ENCODE measurements at regions not wholly inside any gene's neighbourhood (a gene's known extent, or its start where the extent isn't known, plus 50 kb on each side); places are given as distances from the start of the nearest gene placed in this dataset.
"Not testable (repeated sequence)": the region's sequence is repeated elsewhere in the genome, so short reads cannot be mapped to it uniquely, and the experiment has no call there.

- Histone ChIP-seq H3K4me3 (no peak overlapping the region), H3K4me1 (ENCODE audit: low read depth) (no peaks in the 10 kb centered on the region), H3K36me3 (ENCODE audit: low read depth) (no peaks in the 10 kb centered on the region), H3K9me3 (peaks cover 4% of the 10 kb centered on the region)
- DNase-seq: peak in 1 of 3 donors; percentile 7
- peak; percentile 67 for ATAC-seq
- intact Hi-C loops (cut with DNase I, micrococcal nuclease): no loop called here
- TF ChIP-seq CTCF (IDR thresholded peaks at IDR 0.05): no peak
Measured at GRCh38 chr22:17303840-17304779, 65.2 kb upstream of the CECR2 start.

- H3K4me1 ChIP-seq (ENCODE audit: low read depth): no peaks in the 10 kb centered on the region
- peaks cover 4% of the 10 kb centered on the region for H3K9me3 ChIP-seq
- intact Hi-C loops (cut with DNase I, micrococcal nuclease): no loop called here
- ATAC-seq (no peak), DNase-seq (no peak)
- H3K4me3 ChIP-seq: no peak overlapping the region
- H3K36me3 ChIP-seq (ENCODE audit: low read depth): no peaks in the 10 kb centered on the region
- TF ChIP-seq CTCF (IDR thresholded peaks at IDR 0.05): no peak
Measured at GRCh38 chr22:17303441-17303839, 65.8 kb upstream of the CECR2 start.

GRCh38 chr22:17302616-17303015 lies 66.6 kb upstream of the CECR2 start:
- no peak for DNase-seq
- Histone ChIP-seq H3K4me1 (ENCODE audit: low read depth) (no peaks in the 10 kb centered on the region), H3K4me3 (no peak overlapping the region), H3K9me3 (peaks cover 4% of the 10 kb centered on the region), H3K36me3 (ENCODE audit: low read depth) (no peaks in the 10 kb centered on the region)
- ATAC-seq: no peak
- intact Hi-C loops (cut with DNase I, micrococcal nuclease): no loop called here
- TF ChIP-seq CTCF (IDR thresholded peaks at IDR 0.05): no peak

- TF ChIP-seq CTCF (IDR thresholded peaks at IDR 0.05): no peak
- H3K4me1 ChIP-seq (ENCODE audit: low read depth): no peaks in the 10 kb centered on the region
- ATAC-seq: no peak
- peaks cover 4% of the 10 kb centered on the region for H3K9me3 ChIP-seq
- H3K36me3 ChIP-seq (ENCODE audit: low read depth): no peaks in the 10 kb centered on the region
- intact Hi-C loops (cut with DNase I, micrococcal nuclease): no loop called here
- DNase-seq: no peak
- H3K4me3 ChIP-seq: no peak overlapping the region
Measured at GRCh38 chr22:17300926-17301325, 68.3 kb upstream of the CECR2 start.

- H3K9me3 ChIP-seq; DNase-seq; H3K4me3 ChIP-seq; ATAC-seq; intact Hi-C loops (cut with DNase I, micrococcal nuclease); H3K4me1 ChIP-seq (ENCODE audit: low read depth); H3K36me3 ChIP-seq (ENCODE audit: low read depth): not testable (repeated sequence)
Measured at GRCh38 chr22:17298805-17299502, 70.3 kb upstream of the CECR2 start.

- TF ChIP-seq CTCF (IDR thresholded peaks at IDR 0.05): no peak
- no peaks in the 10 kb centered on the region for H3K4me1 ChIP-seq (ENCODE audit: low read depth)
- H3K4me3 ChIP-seq: no peak overlapping the region
- H3K9me3 ChIP-seq: no peaks in the 10 kb centered on the region
- H3K36me3 ChIP-seq (ENCODE audit: low read depth): no peaks in the 10 kb centered on the region
- intact Hi-C loops (cut with DNase I, micrococcal nuclease): no loop called here
- ATAC-seq: no peak
- no peak for DNase-seq
Measured at GRCh38 chr22:17285656-17286055, 66.4 kb upstream of the ADA2 start.
